NT2/D1 (cell line): ENCODE measurements at regions not wholly inside any gene's neighbourhood (a gene's known extent, or its start where the extent isn't known, plus 50 kb on each side); places are given as distances from the start of the nearest gene placed in this dataset.
A peak's percentile ranks its signal among the peaks of the same experiment; 100 is the strongest.

Experiments
- DNase-seq: peaks from one replicate; pipeline ENCODE4 v3.0.0-alpha.2; 2011; ENCODE audit warnings: low read depth, low spot score
- H3K27me3 ChIP-seq: 2 replicates; pipeline ENCODE4 v1.6.0; 2011; ENCODE audit warnings: mild to moderate bottlenecking; ENCODE audit not compliant: insufficient read length, insufficient read depth
- H3K36me3 ChIP-seq: 2 replicates; pipeline ENCODE4 v1.6.1; 2011; ENCODE audit warnings: mild to moderate bottlenecking, low read length, mixed read lengths; ENCODE audit not compliant: insufficient read depth, insufficient read length
- H3K4me1 ChIP-seq: 2 replicates; pipeline ENCODE4 v1.5.1; 2011; ENCODE audit not compliant: insufficient read depth, insufficient read length
- H3K4me3 ChIP-seq: 2 replicates; pipeline ENCODE4 v1.5.1; 2011; ENCODE audit warnings: low read depth; ENCODE audit not compliant: insufficient read length
- H3K9ac ChIP-seq: 2 replicates; pipeline ENCODE4 v1.6.0; 2011; ENCODE audit warnings: low read depth; ENCODE audit not compliant: insufficient read length
- H3K9me3 ChIP-seq: 2 replicates; pipeline ENCODE4 v1.5.1; 2011; ENCODE audit warnings: mild to moderate bottlenecking, low read length; ENCODE audit not compliant: insufficient read depth
- SUZ12 ChIP-seq: IDR thresholded peaks from 2 replicates; pipeline ENCODE4 v1.6.1; 2011; ENCODE audit not compliant: insufficient read length, insufficient read depth; ENCODE audit errors: extremely low read depth
- YY1 ChIP-seq: IDR thresholded peaks from 2 replicates; pipeline ENCODE4 v1.6.1; 2011; ENCODE audit not compliant: insufficient read length, insufficient read depth
- ZNF274 ChIP-seq: IDR thresholded peaks from 2 replicates; pipeline ENCODE4 v1.6.1; 2011; ENCODE audit warnings: mild to moderate bottlenecking, low read depth, low read length

DNA sequence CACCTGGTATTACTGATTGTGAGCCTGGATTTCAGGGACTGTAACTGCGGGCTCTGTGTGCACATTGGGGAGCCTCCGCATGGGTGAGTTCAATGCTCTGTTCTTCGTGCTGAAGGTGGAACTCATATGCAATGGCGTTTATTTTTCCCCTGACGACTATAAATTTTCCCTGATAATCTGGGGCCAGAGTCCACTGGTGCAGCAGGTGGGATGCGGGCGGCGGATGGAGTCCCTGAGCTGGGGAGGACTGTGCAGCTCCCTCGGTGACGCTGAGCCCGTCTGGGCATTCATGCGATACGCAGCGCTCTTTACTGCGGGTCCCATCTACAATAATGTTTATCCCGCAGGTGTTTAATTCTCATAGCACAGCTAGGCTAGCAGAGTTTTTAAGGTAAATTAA, 181.6 kb upstream of the ALKAL2 start:
- Histone ChIP-seq H3K27me3 (peaks cover 24% of the 10 kb centered on the region), H3K36me3 (no peaks in the 10 kb centered on the region), H3K4me1 (peaks cover 5% of the 10 kb centered on the region), H3K4me3 (no peak overlapping the region), H3K9me3 (peaks cover 13% of the 10 kb centered on the region), H3K9ac (no peak overlapping the region)
- TF ChIP-seq ZNF274 (no peak), YY1 (no peak), SUZ12 (no peak)
- no peak for DNase-seq

DNA sequence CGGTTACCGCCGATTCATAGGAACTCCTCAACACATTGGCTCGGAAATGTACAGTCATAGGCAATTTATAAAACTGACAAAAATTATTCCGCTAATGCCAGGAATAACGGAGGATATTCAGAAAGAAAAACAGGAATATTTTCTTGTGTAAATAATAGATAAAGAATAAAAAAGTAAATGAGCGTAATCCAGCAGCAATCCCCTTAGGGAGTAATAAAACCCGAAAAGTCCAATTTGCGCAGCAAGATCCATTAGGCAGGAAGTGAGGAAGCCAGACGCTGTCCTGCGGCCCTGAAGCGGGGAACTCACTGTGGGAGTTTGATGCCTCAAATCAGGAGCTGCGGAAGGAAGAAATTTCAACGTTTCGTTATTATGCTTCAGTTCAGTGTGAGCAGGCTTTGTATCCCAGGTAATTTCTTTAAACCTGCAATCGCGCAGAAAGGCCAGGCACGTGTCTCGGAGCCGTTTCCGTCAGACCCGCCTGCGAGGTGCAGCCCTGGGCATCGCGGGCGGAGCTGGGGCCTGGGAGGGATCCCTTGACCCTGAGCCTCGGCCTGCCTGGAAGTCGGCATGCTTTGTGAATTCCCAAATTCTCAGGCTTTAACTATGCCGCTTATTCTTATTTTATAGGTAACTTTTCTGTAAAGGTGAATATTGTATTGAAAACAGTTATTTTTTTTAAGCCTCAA, 180.9 kb upstream of the ALKAL2 start:
- Histone ChIP-seq H3K27me3 (peaks cover 24% of the 10 kb centered on the region), H3K4me3 (no peak overlapping the region), H3K9ac (no peak overlapping the region), H3K4me1 (peaks cover 5% of the 10 kb centered on the region), H3K9me3 (peaks cover 11% of the 10 kb centered on the region), H3K36me3 (no peaks in the 10 kb centered on the region)
- no peak for DNase-seq
- TF ChIP-seq SUZ12: no peak

- Histone ChIP-seq H3K9me3 (peaks cover 4% of the 10 kb centered on the region), H3K4me1 (peaks cover 5% of the 10 kb centered on the region), H3K36me3 (no peaks in the 10 kb centered on the region), H3K4me3 (peak overlapping the region; percentile 50), H3K27me3 (peaks cover 24% of the 10 kb centered on the region), H3K9ac (peak overlapping the region; percentile 76)
- no peak for DNase-seq
- TF ChIP-seq ZNF274: no peak
- no peak for TF ChIP-seq YY1
- TF ChIP-seq SUZ12: no peak
Measured at GRCh38 chr2:467892-468647, 180.2 kb upstream of the ALKAL2 start.

GRCh38 chr2:467543-467891, 179.6 kb upstream of the ALKAL2 start:
- no peak for DNase-seq
- no peaks in the 10 kb centered on the region for H3K9me3 ChIP-seq
- no peaks in the 10 kb centered on the region for H3K36me3 ChIP-seq
- H3K4me3 ChIP-seq: peak overlapping the region; percentile 50
- peaks cover 5% of the 10 kb centered on the region for H3K4me1 ChIP-seq
- peaks cover 24% of the 10 kb centered on the region for H3K27me3 ChIP-seq
- TF ChIP-seq YY1 (no peak), SUZ12 (no peak), ZNF274 (no peak)
- peak overlapping the region; percentile 76 for H3K9ac ChIP-seq

- H3K9me3 ChIP-seq: no peaks in the 10 kb centered on the region
- H3K36me3 ChIP-seq: no peaks in the 10 kb centered on the region
- no peak overlapping the region for H3K4me3 ChIP-seq
- peaks cover 5% of the 10 kb centered on the region for H3K4me1 ChIP-seq
- H3K9ac ChIP-seq: no peak overlapping the region
- peaks cover 24% of the 10 kb centered on the region for H3K27me3 ChIP-seq
- no peak for DNase-seq
- TF ChIP-seq ZNF274 (no peak), YY1 (no peak), SUZ12 (no peak)
Measured at GRCh38 chr2:467101-467500, 179.2 kb upstream of the ALKAL2 start.

- H3K27me3 ChIP-seq: peaks cover 24% of the 10 kb centered on the region
- no peaks in the 10 kb centered on the region for H3K9me3 ChIP-seq
- no peak overlapping the region for H3K4me3 ChIP-seq
- H3K36me3 ChIP-seq: no peaks in the 10 kb centered on the region
- DNase-seq: no peak
- no peak for TF ChIP-seq YY1
- TF ChIP-seq ZNF274: no peak
- TF ChIP-seq SUZ12: no peak
- H3K4me1 ChIP-seq: no peaks in the 10 kb centered on the region
- no peak overlapping the region for H3K9ac ChIP-seq
Measured at GRCh38 chr2:464562-465309, 176.8 kb upstream of the ALKAL2 start.

- Histone ChIP-seq H3K9me3 (no peaks in the 10 kb centered on the region), H3K27me3 (no peaks in the 10 kb centered on the region), H3K36me3 (no peaks in the 10 kb centered on the region), H3K4me1 (no peaks in the 10 kb centered on the region), H3K4me3 (no peak overlapping the region), H3K9ac (no peak overlapping the region)
- no peak for DNase-seq
- TF ChIP-seq SUZ12 (no peak), ZNF274 (no peak), YY1 (no peak)
Measured at GRCh38 chr2:460861-461260, 173.0 kb upstream of the ALKAL2 start.
